Ovary (tissue), 7 donors: ENCODE measurements at regions not wholly inside any gene's neighbourhood (a gene's known extent, or its start where the extent isn't known, plus 50 kb on each side); places are given as distances from the start of the nearest gene placed in this dataset.

Experiments
- DNase-seq, 5 donors: peaks; one replicate each; pipeline ENCODE4 v3.0.0-alpha.2; 2019 to 2020
- H3K27ac ChIP-seq, 2 donors: fragments of 200-600 bp; one replicate each; pipeline versions ENCODE4 v1.5.1 to v1.8.0; 2019 to 2022
- H3K27me3 ChIP-seq: fragments of 200-600 bp; one replicate; pipeline ENCODE4 v1.8.0; 2022
- H3K36me3 ChIP-seq: fragments of 200-600 bp; sonication (generic); one replicate; pipeline ENCODE4 v1.5.1; 2019
- H3K4me1 ChIP-seq: one replicate; pipeline ENCODE4 v1.8.1; 2013; ENCODE audit warnings: mild to moderate bottlenecking, moderate library complexity; ENCODE audit not compliant: insufficient read depth
- H3K4me3 ChIP-seq: fragments of 200-600 bp; sonication (generic); one replicate; pipeline ENCODE4 v1.5.1; 2017
- H3K9me3 ChIP-seq, 2 donors: fragments of 200-600 bp in 1 of 2; sonication (generic) in 1 of 2; one replicate each; pipeline versions ENCODE4 v1.5.1 to v1.8.1; 2013 to 2019; ENCODE audit warnings: mild to moderate bottlenecking in 1 of 2, moderate library complexity in 1 of 2
- CTCF ChIP-seq, 3 donors: fragments of 450-650 bp in 2 of 3; fragments of 200-600 bp in 1 of 3; IDR thresholded peaks; one replicate each; pipeline versions ENCODE4 v1.5.1 to v1.8.0; 2016 to 2022; ENCODE audit warnings: antibody characterized with exemption in 3 of 3, mild to moderate bottlenecking in 1 of 3
- EP300 ChIP-seq: sonication (generic); formaldehyde crosslinking; IDR thresholded peaks from one replicate; pipeline ENCODE4 v1.6.1; 2017; ENCODE audit warnings: antibody characterized with exemption
- POLR2A ChIP-seq: fragments of 450-650 bp; IDR thresholded peaks from one replicate; pipeline ENCODE4 v1.6.1; 2017; ENCODE audit warnings: antibody characterized with exemption, mild to moderate bottlenecking, moderate library complexity
- WGBS, 3 donors: extraction: QIAGEN DNeasy Blood & Tissue Kit in 1 of 3; methylation state at CpG; one replicate each; pipeline versions ENCODE4 v1.1.5 to v1.1.7; 2013 to 2017; 5-methylcytosine and 5-hydroxymethylcytosine counted together
- intact Hi-C, 4 donors: fragments of 100-400 bp; cut with DNase I; formaldehyde crosslinking; loops; one replicate each; pipeline versions ENCODE4 v1.11.0 to v1.15.1; 2022 to 2023
- donor health status: DM: no; HTN: no; CAD: no; lungs with moderate emphysema.
- donor health status: DM: no; HTN: no; CAD: no.
- donor health status: Bipolar disorder and iron deficiency.
- donor health status: DM: no; HTN: no; CAD: no.
- donor health status: DM: yes; HTN: yes; CAD: no.

GRCh38 chr4:175033162-175033561 lies 115.0 kb downstream of the ADAM29 start:
- WGBS, 3 donors = 85 to 92% (median 86%) methylated on average over 1 of the region's 1 CpG
- Histone ChIP-seq H3K27me3 (no peaks in the 10 kb centered on the region), H3K4me3 (no peak overlapping the region), H3K27ac (no peak overlapping the region), H3K4me1 (no peaks in the 10 kb centered on the region), H3K9me3 (no peaks in the 10 kb centered on the region), H3K36me3 (no peaks in the 10 kb centered on the region)
- DNase-seq = no peak
- intact Hi-C loops = no loop called here
- TF ChIP-seq EP300 (no peak), POLR2A (no peak), CTCF (IDR thresholded peaks at IDR 0.05) (no peak)

GRCh38 chr4:175034007-175034406 lies 115.8 kb downstream of the ADAM29 start:
- Histone ChIP-seq H3K27ac (no peak overlapping the region), H3K4me1 (no peaks in the 10 kb centered on the region), H3K36me3 (no peaks in the 10 kb centered on the region), H3K27me3 (no peaks in the 10 kb centered on the region), H3K4me3 (no peak overlapping the region), H3K9me3 (no peaks in the 10 kb centered on the region)
- TF ChIP-seq EP300 = no peak
- TF ChIP-seq POLR2A = no peak
- TF ChIP-seq CTCF (IDR thresholded peaks at IDR 0.05) = no peak
- 81 to 93% (median 82%) methylated on average over 1 of the region's 1 CpG for WGBS, 3 donors
- intact Hi-C loops = no loop called here
- no peak for DNase-seq

- Histone ChIP-seq H3K9me3 (no peaks in the 10 kb centered on the region), H3K36me3 (no peaks in the 10 kb centered on the region), H3K4me3 (no peak overlapping the region), H3K4me1 (no peaks in the 10 kb centered on the region), H3K27ac (no peak overlapping the region), H3K27me3 (no peaks in the 10 kb centered on the region)
- WGBS, 3 donors = 39 to 46% (median 41%) methylated on average over 2 of the region's 2 CpGs
- intact Hi-C loops = no loop called here
- TF ChIP-seq POLR2A (no peak), CTCF (IDR thresholded peaks at IDR 0.05) (no peak), EP300 (no peak)
- no peak for DNase-seq
Observed at GRCh38 chr4:175034986-175035705, 117.0 kb downstream of the ADAM29 start.

GRCh38 chr4:175035905-175036304 lies 117.7 kb downstream of the ADAM29 start:
- TF ChIP-seq CTCF (IDR thresholded peaks at IDR 0.05) (no peak), EP300 (no peak), POLR2A (no peak)
- Histone ChIP-seq H3K4me3 (no peak overlapping the region), H3K4me1 (no peaks in the 10 kb centered on the region), H3K27me3 (no peaks in the 10 kb centered on the region), H3K9me3 (no peaks in the 10 kb centered on the region), H3K27ac (no peak overlapping the region), H3K36me3 (no peaks in the 10 kb centered on the region)
- DNase-seq = no peak
- intact Hi-C loops = no loop called here
- WGBS, 3 donors = 68 to 74% (median 71%) methylated on average over 2 of the region's 2 CpGs
